ENCODE measurements at regions not wholly inside any gene's neighbourhood (a gene's known extent, or its start where the extent isn't known, plus 50 kb on each side); places are given as distances from the start of the nearest gene placed in this dataset.

DNA sequence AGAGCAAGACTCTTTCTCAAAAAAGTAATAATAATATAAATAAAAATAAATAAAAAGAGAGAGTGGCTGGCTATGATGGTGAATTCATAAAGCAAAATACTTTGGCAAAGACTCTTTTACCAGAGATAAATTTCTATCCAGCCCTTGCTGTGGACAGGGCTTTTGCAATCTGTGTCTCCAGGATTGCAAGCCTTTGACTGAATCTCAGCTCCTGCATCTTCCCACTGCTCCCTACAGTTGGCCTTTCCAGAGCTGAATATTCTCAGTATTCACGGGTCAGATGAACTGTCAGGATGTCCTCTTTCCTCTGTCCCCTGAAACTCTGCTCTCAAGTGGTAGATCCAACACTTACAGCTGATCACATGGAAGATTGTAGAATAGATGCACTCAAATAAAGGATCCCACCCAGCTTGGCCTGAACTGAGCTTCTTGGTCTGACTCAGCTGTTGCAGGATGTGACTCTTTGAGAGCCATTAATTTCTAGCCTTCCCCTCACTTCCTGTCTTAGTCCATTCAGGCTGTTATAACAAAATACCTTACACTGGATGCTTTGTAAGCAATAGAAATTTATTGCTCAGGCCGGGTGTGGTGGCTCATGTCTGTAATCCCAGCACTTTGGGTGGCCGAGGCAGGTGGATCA lies 123.4 kb upstream of the GUCY1A1 start (continued):
- TF ChIP-seq NANOG (IDR thresholded peaks at IDR 0.05; ENCODE audit: insufficient read depth, low read depth, low read length, poor library complexity, severe bottlenecking): no peak
- no peak for TF ChIP-seq CHD1 (IDR thresholded peaks at IDR 0.05; ENCODE audit: low read depth, low read length)
- no peak for TF ChIP-seq TAF1 (IDR thresholded peaks at IDR 0.05; ENCODE audit: low read depth, low read length)
- no peak for TF ChIP-seq SP2 (IDR thresholded peaks at IDR 0.05; ENCODE audit: low read length)
- no peak for TF ChIP-seq GABPA (IDR thresholded peaks at IDR 0.05; ENCODE audit: borderline replicate concordance, insufficient read depth, low read length)
- TF ChIP-seq, protein P1, sequence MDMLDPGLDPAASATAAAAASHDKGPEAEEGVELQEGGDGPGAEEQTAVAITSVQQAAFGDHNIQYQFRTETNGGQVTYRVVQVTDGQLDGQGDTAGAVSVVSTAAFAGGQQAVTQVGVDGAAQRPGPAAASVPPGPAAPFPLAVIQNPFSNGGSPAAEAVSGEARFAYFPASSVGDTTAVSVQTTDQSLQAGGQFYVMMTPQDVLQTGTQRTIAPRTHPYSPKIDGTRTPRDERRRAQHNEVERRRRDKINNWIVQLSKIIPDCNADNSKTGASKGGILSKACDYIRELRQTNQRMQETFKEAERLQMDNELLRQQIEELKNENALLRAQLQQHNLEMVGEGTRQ (IDR thresholded peaks at IDR 0.05; ENCODE audit: low read length): no peak
- TF ChIP-seq MAFK (IDR thresholded peaks at IDR 0.05; ENCODE audit: low read depth, low read length): no peak

Measured in H1 (cell line).